GM19463 (cell line): ENCODE measurements at regions not wholly inside any gene's neighbourhood (a gene's known extent, or its start where the extent isn't known, plus 50 kb on each side); places are given as distances from the start of the nearest gene placed in this dataset.
"Not testable (repeated sequence)": the region's sequence is repeated elsewhere in the genome, so short reads cannot be mapped to it uniquely, and the experiment has no call there.

Source experiments
- ATAC-seq: cut with Tn5 transposase; IDR thresholded peaks from one replicate; pipeline ENCODE4 v1.9.1; 2021; ENCODE audit warnings: mild to moderate bottlenecking, moderate library complexity; ENCODE audit not compliant: unreplicated experiment

- ATAC-seq = not testable (repeated sequence)
Measured at GRCh38 chr3:34909679-34910078, 729.6 kb upstream of the ARPP21 start.

- no peak for ATAC-seq
Measured at GRCh38 chr3:34919025-34919424, 720.3 kb upstream of the ARPP21 start.

- ATAC-seq = no peak
Measured at GRCh38 chr3:34920806-34921205, 718.5 kb upstream of the ARPP21 start.

GRCh38 chr3:34924961-34925360 lies 714.4 kb upstream of the ARPP21 start:
- ATAC-seq = no peak

GRCh38 chr3:34925851-34926250 lies 713.5 kb upstream of the ARPP21 start:
- ATAC-seq = no peak

- no peak for ATAC-seq
Measured at GRCh38 chr3:34929036-34929435, 710.3 kb upstream of the ARPP21 start.

GRCh38 chr3:34934660-34935059 lies 704.7 kb upstream of the ARPP21 start:
- no peak for ATAC-seq

GRCh38 chr3:34938784-34939183 lies 700.5 kb upstream of the ARPP21 start:
- no peak for ATAC-seq

GRCh38 chr3:34942256-34942655 lies 697.1 kb upstream of the ARPP21 start:
- no peak for ATAC-seq

- no peak for ATAC-seq
Measured at GRCh38 chr3:34947834-34948233, 691.5 kb upstream of the ARPP21 start.

- ATAC-seq = no peak
Measured at GRCh38 chr3:34948517-34948916, 690.8 kb upstream of the ARPP21 start.

GRCh38 chr3:34955680-34956079 lies 683.6 kb upstream of the ARPP21 start:
- no peak for ATAC-seq

GRCh38 chr3:34956511-34956910 lies 682.8 kb upstream of the ARPP21 start:
- ATAC-seq = no peak

- no peak for ATAC-seq
Measured at GRCh38 chr3:34957677-34958076, 681.6 kb upstream of the ARPP21 start.

GRCh38 chr3:34969513-34969912 lies 669.8 kb upstream of the ARPP21 start:
- no peak for ATAC-seq

GRCh38 chr3:34972481-34972880 lies 666.8 kb upstream of the ARPP21 start:
- ATAC-seq = no peak

- no peak for ATAC-seq
Measured at GRCh38 chr3:34973586-34973985, 665.7 kb upstream of the ARPP21 start.

GRCh38 chr3:34983631-34984030 lies 655.7 kb upstream of the ARPP21 start:
- no peak for ATAC-seq

GRCh38 chr3:34988296-34988695 lies 651.0 kb upstream of the ARPP21 start:
- no peak for ATAC-seq

- no peak for ATAC-seq
Measured at GRCh38 chr3:34995796-34996430, 643.4 kb upstream of the ARPP21 start.

GRCh38 chr3:34998902-34999301 lies 640.4 kb upstream of the ARPP21 start:
- no peak for ATAC-seq

GRCh38 chr3:35012214-35012613 lies 627.1 kb upstream of the ARPP21 start:
- ATAC-seq = no peak

- no peak for ATAC-seq
Measured at GRCh38 chr3:35028157-35028556, 611.2 kb upstream of the ARPP21 start.
